H1 (cell line): ENCODE measurements at regions not wholly inside any gene's neighbourhood (a gene's known extent, or its start where the extent isn't known, plus 50 kb on each side); places are given as distances from the start of the nearest gene placed in this dataset.

Source experiments
- CTCF ChIP-seq, 3 experiments: IDR thresholded peaks; 1 replicate in 2 of 3; 2 replicates in 1 of 3; pipeline versions ENCODE4 v1.5.1 to v1.6.1; 2011; ENCODE audit warnings: low read length in 3 of 3, mild to moderate bottlenecking in 3 of 3, inconsistent platforms in 2 of 3, low read depth in 1 of 3, moderate library complexity in 1 of 3; ENCODE audit not compliant: insufficient read depth in 1 of 3; ENCODE audit errors: control extremely low read depth in 1 of 3
- POLR2AphosphoS5 ChIP-seq: IDR thresholded peaks from 2 replicates; pipeline ENCODE4 v1.6.1; 2011; ENCODE audit warnings: low read depth, low read length

GRCh38 chr13:34696296-34696695 lies 245.8 kb upstream of the NBEA start:
- no peak for TF ChIP-seq POLR2AphosphoS5
- no peak for TF ChIP-seq CTCF (IDR thresholded peaks at IDR 0.05; ENCODE audit: control extremely low read depth in 1 of 3, insufficient read depth in 1 of 3, low read depth in 1 of 3, low read length in 3 of 3)
